ENCODE measurements at regions not wholly inside any gene's neighbourhood (a gene's known extent, or its start where the extent isn't known, plus 50 kb on each side); places are given as distances from the start of the nearest gene placed in this dataset.
"Not testable (repeated sequence)": the region's sequence is repeated elsewhere in the genome, so short reads cannot be mapped to it uniquely, and the experiment has no call there.

- no peak for DNase-seq (ENCODE audit: low read depth)
Observed at GRCh38 chr12:127606476-127607015, 660.4 kb upstream of the TMEM132C start.

GRCh38 chr12:127607146-127607725 lies 659.7 kb upstream of the TMEM132C start:
- H3K4me3 ChIP-seq (ENCODE audit: low read depth, low read length) = no peak overlapping the region
- DNase-seq (ENCODE audit: low read depth) = no peak
- TF ChIP-seq CTCF (IDR thresholded peaks at IDR 0.05; ENCODE audit: insufficient read depth, low read length) = no peak

More at GRCh38 chr12:127606476-127607015, 660.4 kb upstream of the TMEM132C start:
- no peak overlapping the region for H3K4me3 ChIP-seq (ENCODE audit: low read depth, low read length)
- no peak for TF ChIP-seq CTCF (IDR thresholded peaks at IDR 0.05; ENCODE audit: insufficient read depth, low read length)

GRCh38 chr12:127608359-127608758 lies 658.6 kb upstream of the TMEM132C start:
- not testable (repeated sequence) for DNase-seq (ENCODE audit: low read depth); H3K4me3 ChIP-seq (ENCODE audit: low read depth, low read length)

GRCh38 chr12:127613056-127613455 lies 653.9 kb upstream of the TMEM132C start:
- DNase-seq (ENCODE audit: low read depth) = peak; percentile 32
- TF ChIP-seq CTCF (IDR thresholded peaks at IDR 0.05; ENCODE audit: insufficient read depth, low read length) = no peak
- no peak overlapping the region for H3K4me3 ChIP-seq (ENCODE audit: low read depth, low read length)

GRCh38 chr12:127619869-127620734 lies 646.9 kb upstream of the TMEM132C start:
- TF ChIP-seq CTCF (IDR thresholded peaks at IDR 0.05; ENCODE audit: insufficient read depth, low read length) = no peak
- peak; percentile 45 for DNase-seq (ENCODE audit: low read depth)
- H3K4me3 ChIP-seq (ENCODE audit: low read depth, low read length) = no peak overlapping the region

GRCh38 chr12:127620735-127621355 lies 646.1 kb upstream of the TMEM132C start:
- TF ChIP-seq CTCF (IDR thresholded peaks at IDR 0.05; ENCODE audit: insufficient read depth, low read length) = no peak
- DNase-seq (ENCODE audit: low read depth) = no peak
- H3K4me3 ChIP-seq (ENCODE audit: low read depth, low read length) = no peak overlapping the region

- no peak overlapping the region for H3K4me3 ChIP-seq (ENCODE audit: low read depth, low read length)
- no peak for DNase-seq (ENCODE audit: low read depth)
- TF ChIP-seq CTCF (IDR thresholded peaks at IDR 0.05; ENCODE audit: insufficient read depth, low read length) = no peak
Observed at GRCh38 chr12:127621366-127621765, 645.6 kb upstream of the TMEM132C start.

Measured in fibroblast of the aortic adventitia (primary cell).